Cardiac muscle cell (in vitro differentiated cells and primary cell): ENCODE measurements at regions not wholly inside any gene's neighbourhood (a gene's known extent, or its start where the extent isn't known, plus 50 kb on each side); places are given as distances from the start of the nearest gene placed in this dataset.

Experiments used
- DNase-seq, 2 donors: peaks; one replicate each; pipeline versions ENCODE4 v3.0.0 to v3.0.0-alpha.2; 2010 to 2017; ENCODE audit warnings: low read depth in 1 of 2, low spot score in 1 of 2
- H3K27ac ChIP-seq: fragments of 200-600 bp; sonication (generic); 2 replicates; pipeline ENCODE4 v1.5.1; 2016
- H3K27me3 ChIP-seq: fragments of 200-600 bp; sonication (generic); 2 replicates; pipeline ENCODE4 v1.6.0; 2016; ENCODE audit warnings: control low read depth
- H3K36me3 ChIP-seq: fragments of 200-600 bp; sonication (generic); 2 replicates; pipeline ENCODE4 v1.5.1; 2016; ENCODE audit warnings: control low read depth
- H3K4me1 ChIP-seq: fragments of 200-600 bp; sonication (generic); 2 replicates; pipeline ENCODE4 v1.8.1; 2017; ENCODE audit warnings: low read depth, mild to moderate bottlenecking, mixed run types
- H3K4me3 ChIP-seq: fragments of 200-600 bp; sonication (generic); 2 replicates; pipeline ENCODE4 v1.5.1; 2016; ENCODE audit warnings: mild to moderate bottlenecking
- H3K9me3 ChIP-seq: fragments of 200-600 bp; sonication (generic); 2 replicates; pipeline ENCODE4 v1.5.1; 2017; ENCODE audit warnings: low read depth, mild to moderate bottlenecking, control low read depth
- CTCF ChIP-seq: IDR thresholded peaks from 2 replicates; pipeline ENCODE4 v1.5.1; 2012; ENCODE audit warnings: low read depth, mild to moderate bottlenecking, low read length

GRCh38 chr10:33935350-33935749 lies 600.9 kb upstream of the NRP1 start:
- H3K4me1 ChIP-seq = peaks cover 15% of the 10 kb centered on the region
- no peaks in the 10 kb centered on the region for H3K36me3 ChIP-seq
- H3K9me3 ChIP-seq = no peaks in the 10 kb centered on the region
- H3K27ac ChIP-seq = no peak overlapping the region
- no peak for TF ChIP-seq CTCF
- no peaks in the 10 kb centered on the region for H3K27me3 ChIP-seq
- DNase-seq = peak in 1 of 2 donors; percentile 6
- H3K4me3 ChIP-seq = no peak overlapping the region

GRCh38 chr10:33930079-33930478 lies 595.6 kb upstream of the NRP1 start:
- no peak overlapping the region for H3K4me3 ChIP-seq
- H3K27ac ChIP-seq = no peak overlapping the region
- H3K9me3 ChIP-seq = no peaks in the 10 kb centered on the region
- H3K4me1 ChIP-seq = peaks cover 2% of the 10 kb centered on the region
- no peaks in the 10 kb centered on the region for H3K36me3 ChIP-seq
- TF ChIP-seq CTCF = no peak
- no peaks in the 10 kb centered on the region for H3K27me3 ChIP-seq
- no peak for DNase-seq

- TF ChIP-seq CTCF = no peak
- DNase-seq = peak in 1 of 2 donors; percentile 45
- no peaks in the 10 kb centered on the region for H3K9me3 ChIP-seq
- H3K4me3 ChIP-seq = no peak overlapping the region
- no peak overlapping the region for H3K27ac ChIP-seq
- no peaks in the 10 kb centered on the region for H3K27me3 ChIP-seq
- no peaks in the 10 kb centered on the region for H3K36me3 ChIP-seq
- H3K4me1 ChIP-seq = no peaks in the 10 kb centered on the region
These were observed 592.9 kb upstream of the NRP1 start for GRCh38 chr10:33927347-33927746.

- Histone ChIP-seq H3K4me3 (no peak overlapping the region), H3K27ac (no peak overlapping the region), H3K4me1 (no peaks in the 10 kb centered on the region), H3K36me3 (no peaks in the 10 kb centered on the region), H3K27me3 (no peaks in the 10 kb centered on the region), H3K9me3 (no peaks in the 10 kb centered on the region)
- no peak for TF ChIP-seq CTCF
- no peak for DNase-seq
These were observed 587.6 kb upstream of the NRP1 start for GRCh38 chr10:33921970-33922605.

GRCh38 chr10:33920351-33920750 lies 585.9 kb upstream of the NRP1 start:
- no peak for DNase-seq
- H3K4me1 ChIP-seq = no peaks in the 10 kb centered on the region
- no peak overlapping the region for H3K27ac ChIP-seq
- no peaks in the 10 kb centered on the region for H3K36me3 ChIP-seq
- H3K9me3 ChIP-seq = no peaks in the 10 kb centered on the region
- H3K27me3 ChIP-seq = no peaks in the 10 kb centered on the region
- no peak for TF ChIP-seq CTCF
- H3K4me3 ChIP-seq = no peak overlapping the region

GRCh38 chr10:33919244-33919643 lies 584.8 kb upstream of the NRP1 start:
- H3K36me3 ChIP-seq = no peaks in the 10 kb centered on the region
- H3K4me3 ChIP-seq = no peak overlapping the region
- no peak overlapping the region for H3K27ac ChIP-seq
- H3K4me1 ChIP-seq = no peaks in the 10 kb centered on the region
- DNase-seq = no peak
- H3K9me3 ChIP-seq = no peaks in the 10 kb centered on the region
- no peaks in the 10 kb centered on the region for H3K27me3 ChIP-seq
- TF ChIP-seq CTCF = no peak
